ENCODE measurements at regions not wholly inside any gene's neighbourhood (a gene's known extent, or its start where the extent isn't known, plus 50 kb on each side); places are given as distances from the start of the nearest gene placed in this dataset.

- peaks cover 26% of the 10 kb centered on the region for H3K4me1 ChIP-seq (ENCODE audit: control insufficient read depth, insufficient read depth, low read length, unreplicated experiment)
- no peaks in the 10 kb centered on the region for H3K79me2 ChIP-seq (ENCODE audit: control insufficient read depth, insufficient read depth, low read length, unreplicated experiment)
- H3K4me3 ChIP-seq (ENCODE audit: low read depth, low read length) = no peak overlapping the region
- no peak overlapping the region for H2AFZ ChIP-seq (ENCODE audit: low read length, unreplicated experiment)
- no peaks in the 10 kb centered on the region for H3K27me3 ChIP-seq (ENCODE audit: insufficient read depth, low read length)
- no peaks in the 10 kb centered on the region for H3K36me3 ChIP-seq (ENCODE audit: insufficient read depth, low read length)
- no peak overlapping the region for H3K27ac ChIP-seq (ENCODE audit: low read depth, low read length)
Observed at GRCh38 chr7:155217634-155218033, 80.0 kb upstream of the INSIG1 start.

GRCh38 chr7:155218276-155219153 lies 79.2 kb upstream of the INSIG1 start:
- Histone ChIP-seq H3K27me3 (ENCODE audit: insufficient read depth, low read length) (no peaks in the 10 kb centered on the region), H3K4me1 (ENCODE audit: control insufficient read depth, insufficient read depth, low read length, unreplicated experiment) (peaks cover 22% of the 10 kb centered on the region), H2AFZ (ENCODE audit: low read length, unreplicated experiment) (no peak overlapping the region), H3K4me3 (ENCODE audit: low read depth, low read length) (no peak overlapping the region), H3K27ac (ENCODE audit: low read depth, low read length) (no peak overlapping the region), H3K79me2 (ENCODE audit: control insufficient read depth, insufficient read depth, low read length, unreplicated experiment) (no peaks in the 10 kb centered on the region), H3K36me3 (ENCODE audit: insufficient read depth, low read length) (no peaks in the 10 kb centered on the region)

- Histone ChIP-seq H3K27me3 (ENCODE audit: insufficient read depth, low read length) (no peaks in the 10 kb centered on the region), H3K27ac (ENCODE audit: low read depth, low read length) (no peak overlapping the region), H2AFZ (ENCODE audit: low read length, unreplicated experiment) (no peak overlapping the region), H3K4me3 (ENCODE audit: low read depth, low read length) (no peak overlapping the region), H3K36me3 (ENCODE audit: insufficient read depth, low read length) (no peaks in the 10 kb centered on the region), H3K4me1 (ENCODE audit: control insufficient read depth, insufficient read depth, low read length, unreplicated experiment) (peaks cover 16% of the 10 kb centered on the region), H3K79me2 (ENCODE audit: control insufficient read depth, insufficient read depth, low read length, unreplicated experiment) (no peaks in the 10 kb centered on the region)
Observed at GRCh38 chr7:155219154-155219531, 78.5 kb upstream of the INSIG1 start.

- Histone ChIP-seq H3K27ac (ENCODE audit: low read depth, low read length) (no peak overlapping the region), H3K4me3 (ENCODE audit: low read depth, low read length) (no peak overlapping the region), H2AFZ (ENCODE audit: low read length, unreplicated experiment) (no peak overlapping the region), H3K4me1 (ENCODE audit: control insufficient read depth, insufficient read depth, low read length, unreplicated experiment) (peaks cover 15% of the 10 kb centered on the region), H3K27me3 (ENCODE audit: insufficient read depth, low read length) (no peaks in the 10 kb centered on the region), H3K79me2 (ENCODE audit: control insufficient read depth, insufficient read depth, low read length, unreplicated experiment) (no peaks in the 10 kb centered on the region), H3K36me3 (ENCODE audit: insufficient read depth, low read length) (no peaks in the 10 kb centered on the region)
Observed at GRCh38 chr7:155219947-155220769, 77.5 kb upstream of the INSIG1 start.

GRCh38 chr7:155220903-155221302 lies 76.8 kb upstream of the INSIG1 start:
- no peak overlapping the region for H2AFZ ChIP-seq (ENCODE audit: low read length, unreplicated experiment)
- no peaks in the 10 kb centered on the region for H3K36me3 ChIP-seq (ENCODE audit: insufficient read depth, low read length)
- H3K4me1 ChIP-seq (ENCODE audit: control insufficient read depth, insufficient read depth, low read length, unreplicated experiment) = peaks cover 15% of the 10 kb centered on the region
- H3K27ac ChIP-seq (ENCODE audit: low read depth, low read length) = no peak overlapping the region
- H3K79me2 ChIP-seq (ENCODE audit: control insufficient read depth, insufficient read depth, low read length, unreplicated experiment) = no peaks in the 10 kb centered on the region
- H3K27me3 ChIP-seq (ENCODE audit: insufficient read depth, low read length) = no peaks in the 10 kb centered on the region
- no peak overlapping the region for H3K4me3 ChIP-seq (ENCODE audit: low read depth, low read length)

- no peak overlapping the region for H3K27ac ChIP-seq (ENCODE audit: low read depth, low read length)
- no peak overlapping the region for H2AFZ ChIP-seq (ENCODE audit: low read length, unreplicated experiment)
- H3K4me1 ChIP-seq (ENCODE audit: control insufficient read depth, insufficient read depth, low read length, unreplicated experiment) = peaks cover 15% of the 10 kb centered on the region
- H3K4me3 ChIP-seq (ENCODE audit: low read depth, low read length) = no peak overlapping the region
- H3K36me3 ChIP-seq (ENCODE audit: insufficient read depth, low read length) = no peaks in the 10 kb centered on the region
- H3K27me3 ChIP-seq (ENCODE audit: insufficient read depth, low read length) = no peaks in the 10 kb centered on the region
- no peaks in the 10 kb centered on the region for H3K79me2 ChIP-seq (ENCODE audit: control insufficient read depth, insufficient read depth, low read length, unreplicated experiment)
Observed at GRCh38 chr7:155221547-155221946, 76.1 kb upstream of the INSIG1 start.

- Histone ChIP-seq H3K27me3 (ENCODE audit: insufficient read depth, low read length) (no peaks in the 10 kb centered on the region), H3K27ac (ENCODE audit: low read depth, low read length) (no peak overlapping the region)
Observed at GRCh38 chr7:155222061-155222460, 75.6 kb upstream of the INSIG1 start.

GRCh38 chr7:155222573-155222972 lies 75.1 kb upstream of the INSIG1 start:
- Histone ChIP-seq H3K36me3 (ENCODE audit: insufficient read depth, low read length) (no peaks in the 10 kb centered on the region), H3K27me3 (ENCODE audit: insufficient read depth, low read length) (no peaks in the 10 kb centered on the region), H3K79me2 (ENCODE audit: control insufficient read depth, insufficient read depth, low read length, unreplicated experiment) (no peaks in the 10 kb centered on the region), H3K27ac (ENCODE audit: low read depth, low read length) (no peak overlapping the region), H3K4me3 (ENCODE audit: low read depth, low read length) (no peak overlapping the region), H3K4me1 (ENCODE audit: control insufficient read depth, insufficient read depth, low read length, unreplicated experiment) (peaks cover 5% of the 10 kb centered on the region), H2AFZ (ENCODE audit: low read length, unreplicated experiment) (no peak overlapping the region)

More at GRCh38 chr7:155222061-155222460, 75.6 kb upstream of the INSIG1 start:
- H2AFZ ChIP-seq (ENCODE audit: low read length, unreplicated experiment) = no peak overlapping the region
- no peaks in the 10 kb centered on the region for H3K36me3 ChIP-seq (ENCODE audit: insufficient read depth, low read length)
- no peaks in the 10 kb centered on the region for H3K79me2 ChIP-seq (ENCODE audit: control insufficient read depth, insufficient read depth, low read length, unreplicated experiment)
- H3K4me3 ChIP-seq (ENCODE audit: low read depth, low read length) = no peak overlapping the region
- H3K4me1 ChIP-seq (ENCODE audit: control insufficient read depth, insufficient read depth, low read length, unreplicated experiment) = peaks cover 11% of the 10 kb centered on the region

- Histone ChIP-seq H3K79me2 (ENCODE audit: control insufficient read depth, insufficient read depth, low read length, unreplicated experiment) (no peaks in the 10 kb centered on the region), H2AFZ (ENCODE audit: low read length, unreplicated experiment) (no peak overlapping the region), H3K4me1 (ENCODE audit: control insufficient read depth, insufficient read depth, low read length, unreplicated experiment) (peaks cover 4% of the 10 kb centered on the region), H3K4me3 (ENCODE audit: low read depth, low read length) (no peak overlapping the region), H3K36me3 (ENCODE audit: insufficient read depth, low read length) (no peaks in the 10 kb centered on the region), H3K27me3 (ENCODE audit: insufficient read depth, low read length) (no peaks in the 10 kb centered on the region), H3K27ac (ENCODE audit: low read depth, low read length) (no peak overlapping the region)
Observed at GRCh38 chr7:155223021-155223420, 74.7 kb upstream of the INSIG1 start.

GRCh38 chr7:155223503-155223902 lies 74.2 kb upstream of the INSIG1 start:
- Histone ChIP-seq H3K27me3 (ENCODE audit: insufficient read depth, low read length) (no peaks in the 10 kb centered on the region), H3K79me2 (ENCODE audit: control insufficient read depth, insufficient read depth, low read length, unreplicated experiment) (no peaks in the 10 kb centered on the region), H3K36me3 (ENCODE audit: insufficient read depth, low read length) (no peaks in the 10 kb centered on the region)

More at GRCh38 chr7:155223503-155223902, 74.2 kb upstream of the INSIG1 start:
- H3K4me1 ChIP-seq (ENCODE audit: control insufficient read depth, insufficient read depth, low read length, unreplicated experiment) = peaks cover 4% of the 10 kb centered on the region
- no peak overlapping the region for H2AFZ ChIP-seq (ENCODE audit: low read length, unreplicated experiment)
- H3K4me3 ChIP-seq (ENCODE audit: low read depth, low read length) = no peak overlapping the region
- no peak overlapping the region for H3K27ac ChIP-seq (ENCODE audit: low read depth, low read length)

Measured in ACC112 (cell line).